Esophagus squamous epithelium (tissue), 4 donors: ENCODE measurements at regions not wholly inside any gene's neighbourhood (a gene's known extent, or its start where the extent isn't known, plus 50 kb on each side); places are given as distances from the start of the nearest gene placed in this dataset.

Experiments used
- CTCF ChIP-seq, 6 experiments: fragments of 450-650 bp in 4 of 6; fragments of 200-600 bp in 2 of 6; sonication (generic) in 2 of 6; IDR thresholded peaks; one replicate each; pipeline ENCODE4 v1.5.1; 2016 to 2019; ENCODE audit warnings: antibody characterized with exemption in 6 of 6, mild to moderate bottlenecking in 4 of 6, moderate library complexity in 4 of 6
- POLR2A ChIP-seq, 4 donors: fragments of 450-650 bp; IDR thresholded peaks; one replicate each; pipeline ENCODE4 v1.6.1; 2017; ENCODE audit warnings: antibody characterized with exemption in 4 of 4, mild to moderate bottlenecking in 4 of 4, moderate library complexity in 3 of 4

DNA sequence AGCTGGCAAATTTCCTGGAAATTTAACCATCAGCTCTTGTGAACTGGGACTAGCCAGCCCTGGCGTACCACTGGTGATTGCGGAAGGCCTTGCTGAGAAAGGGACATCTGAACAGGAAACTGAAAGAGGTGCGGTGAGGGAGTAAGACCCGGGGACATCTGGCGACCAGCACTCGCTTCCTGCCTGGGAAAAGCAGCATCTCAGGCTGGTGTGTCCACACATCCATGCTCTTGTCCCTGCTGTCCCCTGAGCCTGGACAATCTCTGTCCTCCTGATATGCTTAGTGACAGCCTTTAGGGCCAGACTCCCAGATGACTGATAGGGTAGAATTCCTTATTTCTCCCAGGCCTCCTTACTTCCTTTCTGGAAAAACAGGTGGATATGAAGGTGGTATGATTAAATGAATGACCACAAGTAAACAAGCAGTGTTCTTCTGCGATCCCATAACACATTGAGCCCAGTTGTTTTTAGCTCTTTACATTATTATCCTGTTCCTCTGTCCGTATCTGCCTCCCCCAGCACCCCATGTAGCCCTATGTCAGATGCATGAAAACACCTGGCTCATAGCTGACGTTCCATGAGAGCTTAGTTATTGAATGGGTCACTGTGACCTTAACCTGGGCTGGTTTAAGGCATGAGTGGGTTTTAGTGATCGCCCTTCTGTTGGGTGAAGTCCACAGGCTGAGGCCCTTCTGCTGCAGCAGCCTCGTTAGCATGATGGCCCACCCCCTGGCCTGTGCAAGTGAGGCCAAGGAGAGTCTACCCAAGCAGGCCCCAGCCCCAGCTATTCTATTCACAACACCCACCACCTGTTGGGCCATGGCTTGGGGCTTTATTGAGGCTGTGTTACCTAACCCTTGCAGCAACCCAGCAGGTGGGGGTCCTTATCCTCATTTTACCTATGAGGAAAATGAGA is 76.1 kb upstream of the GADD45A start:
- TF ChIP-seq CTCF (IDR thresholded peaks at IDR 0.05): no peak
- no peak for TF ChIP-seq POLR2A (IDR thresholded peaks at IDR 0.05)
